K562 (cell line): ENCODE measurements at regions not wholly inside any gene's neighbourhood (a gene's known extent, or its start where the extent isn't known, plus 50 kb on each side); places are given as distances from the start of the nearest gene placed in this dataset.

Experiments used
- CEBPG ChIP-seq, 3 experiments: fragments of 200-800 bp in 1 of 3; sonication (Bioruptor generic) in 1 of 3; sonication (generic) in 1 of 3; formaldehyde crosslinking in 1 of 3; IDR thresholded peaks in 2 of 3; conservative IDR thresholded peaks in 1 of 3; 2 replicates each; pipeline versions ENCODE4 v1.6.1 to v1.8.0; 2016 to 2022; ENCODE audit warnings: missing compliant biosample characterization in 2 of 3, missing genetic modification characterization in 2 of 3, mild to moderate bottlenecking in 1 of 3, missing genetic modification reagents in 1 of 3
- EZH2 ChIP-seq: IDR thresholded peaks from 2 replicates; pipeline ENCODE4 v1.6.1; 2012; ENCODE audit warnings: low read depth, mild to moderate bottlenecking, inconsistent platforms, low read length, borderline replicate concordance
- IRF9 ChIP-seq: fragments of 450-650 bp; IDR thresholded peaks from 2 replicates; pipeline ENCODE4 v1.6.1; 2016; ENCODE audit warnings: missing biosample characterization, missing genetic modification characterization
- NFYB ChIP-seq: IDR thresholded peaks from 2 replicates; pipeline ENCODE4 v1.6.1; 2011; ENCODE audit warnings: mild to moderate bottlenecking, moderate library complexity; ENCODE audit not compliant: insufficient read length; ENCODE audit errors: extremely low read depth
- PURB ChIP-seq: sonication (generic); formaldehyde crosslinking; IDR thresholded peaks from 2 replicates; pipeline ENCODE4 v1.9.0; 2021; ENCODE audit warnings: low read depth, mild to moderate bottlenecking, missing genetic modification reagents
- TCFL5 ChIP-seq: fragments of 250-450 bp; sonication (Bioruptor Pico); conservative IDR thresholded peaks from 2 replicates; pipeline ENCODE4 v1.6.1; 2021; ENCODE audit warnings: mild to moderate bottlenecking, moderate library complexity, matching md5 sums
- THRA ChIP-seq: fragments of 450-650 bp; IDR thresholded peaks from 2 replicates; pipeline ENCODE4 v1.6.1; 2017; ENCODE audit warnings: mild to moderate bottlenecking, moderate library complexity
- ZNF3 ChIP-seq: fragments of 250-450 bp; sonication (Bioruptor Pico); IDR thresholded peaks from 2 replicates; pipeline ENCODE4 v1.5.0; 2021; ENCODE audit warnings: mild to moderate bottlenecking, moderate library complexity
- ZNF507 ChIP-seq: conservative IDR thresholded peaks from 2 replicates; pipeline ENCODE4 v1.6.1; 2017; ENCODE audit warnings: missing genetic modification characterization, missing compliant biosample characterization

- no peak for TF ChIP-seq IRF9 (tag)
- no peak for TF ChIP-seq ZNF507 (tag)
- no peak for TF ChIP-seq ZNF3 (CRISPR knock-in tag)
- TF ChIP-seq CEBPG (CRISPR knock-in tag; IDR thresholded peaks at IDR 0.05), result no peak
- TF ChIP-seq CEBPG (tag; conservative IDR thresholded peaks at IDR 0.05 in 1 of 2, IDR thresholded peaks at IDR 0.05 in 1 of 2), result no peak
- no peak for TF ChIP-seq THRA
- TF ChIP-seq PURB (CRISPR knock-in tag), result no peak
- TF ChIP-seq EZH2, result no peak
- TF ChIP-seq NFYB, result no peak
- no peak for TF ChIP-seq TCFL5
Measured at GRCh38 chr11:81224396-81224795, 1509.3 kb downstream of the FAM181B start.
